ENCODE measurements at regions not wholly inside any gene's neighbourhood (a gene's known extent, or its start where the extent isn't known, plus 50 kb on each side); places are given as distances from the start of the nearest gene placed in this dataset.

GRCh38 chr6:141406761-141407160 is 726.0 kb upstream of the GJE1 start:
- H3K9ac ChIP-seq (ENCODE audit: insufficient read depth in 1 of 2, low read depth in 2 of 2, low read length in 2 of 2): no peak overlapping the region
- no peaks in the 10 kb centered on the region for H3K79me2 ChIP-seq (ENCODE audit: control insufficient read depth, insufficient read depth, low read length)
- no peak overlapping the region for H2AFZ ChIP-seq (ENCODE audit: low read depth, low read length)
- no peaks in the 10 kb centered on the region for H3K27me3 ChIP-seq (ENCODE audit: control insufficient read depth in 2 of 2, insufficient read depth in 2 of 2, low read length in 2 of 2)
- H3K9me3 ChIP-seq (replicated peaks; ENCODE audit: control insufficient read depth, insufficient read depth, low read depth, low read length): no peaks in the 10 kb centered on the region; the same call in none of the 2 replicates
- intact Hi-C loops (cut with micrococcal nuclease): no loop called here
- no peak overlapping the region for H3K4me2 ChIP-seq (ENCODE audit: insufficient read depth, low read length)
- no TSS peak for BruUV-seq (replicated peaks)
- H3K36me3 ChIP-seq (ENCODE audit: control insufficient read depth, insufficient read depth, low read length): no peaks in the 10 kb centered on the region
- WGBS (ENCODE audit: insufficient coverage, low coverage, missing lambda C conversion rate): 0% methylated on average over 1 of the region's 1 CpG
- no peaks in the 10 kb centered on the region for H3K9me1 ChIP-seq (ENCODE audit: control insufficient read depth, insufficient read depth, low read length)
- H3K27ac ChIP-seq (ENCODE audit: extremely low read depth, low read depth, low read length): no peak overlapping the region
- in situ Hi-C loops (cut with MboI): no loop called here
- ATAC-seq: no peak
- no peak for DNase-seq (ENCODE audit: extremely low read depth in 1 of 4, low spot score in 3 of 4)
- no peak for FAIRE-seq
- H3K4me1 ChIP-seq (replicated peaks in 1 of 2; ENCODE audit: control insufficient read depth in 2 of 2, insufficient read depth in 2 of 2, low read length in 2 of 2): no peaks in the 10 kb centered on the region
- TF ChIP-seq YY1 (IDR thresholded peaks at IDR 0.05; ENCODE audit: borderline replicate concordance in 1 of 3, control insufficient read depth in 1 of 3, extremely low read depth in 1 of 3, insufficient read depth in 3 of 3, insufficient read length in 1 of 3, insufficient replicate concordance in 2 of 3, low read depth in 1 of 3, low read length in 2 of 3) (no peak), KLF1 (tag; IDR thresholded peaks at IDR 0.05) (no peak), KHSRP (IDR thresholded peaks at IDR 0.05) (no peak), IRF1 (CRISPR knock-in tag; IDR thresholded peaks at IDR 0.05; ENCODE audit: borderline replicate concordance) (no peak), PTBP1 (IDR thresholded peaks at IDR 0.05; ENCODE audit: low read depth, low read length) (no peak), L3MBTL2 (IDR thresholded peaks at IDR 0.05) (no peak), HNRNPUL1 (IDR thresholded peaks at IDR 0.05; ENCODE audit: low read length) (no peak), CC2D1A (IDR thresholded peaks at IDR 0.05) (no peak), IRF2 (CRISPR knock-in tag; IDR thresholded peaks at IDR 0.05) (no peak), PCBP1 (IDR thresholded peaks at IDR 0.05; ENCODE audit: low read depth, low read length, poor library complexity, severe bottlenecking) (no peak), SAFB (IDR thresholded peaks at IDR 0.05; ENCODE audit: borderline replicate concordance, low read depth, low read length) (no peak), JUNB (CRISPR knock-in tag; conservative IDR thresholded peaks at IDR 0.05) (no peak), CLOCK (CRISPR knock-in tag; IDR thresholded peaks at IDR 0.05; ENCODE audit: borderline replicate concordance) (no peak), CXXC5 (CRISPR knock-in tag; IDR thresholded peaks at IDR 0.05) (no peak), HMG20B (CRISPR knock-in tag; IDR thresholded peaks at IDR 0.05) (no peak), COPS2 (conservative IDR thresholded peaks at IDR 0.05) (no peak)
- TF ChIP-seq, protein P1, sequence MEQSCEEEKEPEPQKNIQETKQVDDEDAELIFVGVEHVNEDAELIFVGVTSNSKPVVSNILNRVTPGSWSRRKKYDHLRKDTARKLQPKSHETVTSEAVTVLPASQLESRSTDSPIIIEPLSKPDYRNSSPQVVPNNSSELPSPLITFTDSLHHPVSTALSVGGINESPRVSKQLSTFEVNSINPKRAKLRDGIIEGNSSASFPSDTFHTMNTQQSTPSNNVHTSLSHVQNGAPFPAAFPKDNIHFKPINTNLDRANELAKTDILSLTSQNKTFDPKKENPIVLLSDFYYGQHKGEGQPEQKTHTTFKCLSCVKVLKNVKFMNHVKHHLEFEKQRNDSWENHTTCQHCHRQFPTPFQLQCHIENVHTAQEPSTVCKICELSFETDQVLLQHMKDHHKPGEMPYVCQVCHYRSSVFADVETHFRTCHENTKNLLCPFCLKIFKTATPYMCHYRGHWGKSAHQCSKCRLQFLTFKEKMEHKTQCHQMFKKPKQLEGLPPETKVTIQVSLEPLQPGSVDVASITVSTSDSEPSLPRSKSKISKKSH (CRISPR knock-in tag; IDR thresholded peaks at IDR 0.05): no peak
- TF ChIP-seq, protein P2, sequence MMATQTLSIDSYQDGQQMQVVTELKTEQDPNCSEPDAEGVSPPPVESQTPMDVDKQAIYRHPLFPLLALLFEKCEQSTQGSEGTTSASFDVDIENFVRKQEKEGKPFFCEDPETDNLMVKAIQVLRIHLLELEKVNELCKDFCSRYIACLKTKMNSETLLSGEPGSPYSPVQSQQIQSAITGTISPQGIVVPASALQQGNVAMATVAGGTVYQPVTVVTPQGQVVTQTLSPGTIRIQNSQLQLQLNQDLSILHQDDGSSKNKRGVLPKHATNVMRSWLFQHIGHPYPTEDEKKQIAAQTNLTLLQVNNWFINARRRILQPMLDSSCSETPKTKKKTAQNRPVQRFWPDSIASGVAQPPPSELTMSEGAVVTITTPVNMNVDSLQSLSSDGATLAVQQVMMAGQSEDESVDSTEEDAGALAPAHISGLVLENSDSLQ (IDR thresholded peaks at IDR 0.05): no peak
- no peaks in the 10 kb centered on the region for H4K20me1 ChIP-seq (replicated peaks; ENCODE audit: control insufficient read depth, insufficient read depth, low read length)
- no peak overlapping the region for H3K4me3 ChIP-seq
- ChIA-PET CTCF (ENCODE audit: low intra/inter-chr PET ratio) (no interaction called here), POLR2A (no interaction called here)

Data from K562 (cell line).